Type B pancreatic cell (in vitro differentiated cells): ENCODE measurements at regions not wholly inside any gene's neighbourhood (a gene's known extent, or its start where the extent isn't known, plus 50 kb on each side); places are given as distances from the start of the nearest gene placed in this dataset.

ENCODE experiments used
- DNase-seq: peaks from one replicate; pipeline ENCODE4 v3.0.0; 2021; ENCODE audit warnings: mixed read lengths; ENCODE audit not compliant: unreplicated experiment; ENCODE audit errors: extremely low spot score
- H3K27ac Mint-ChIP-seq: 2 replicates; pipeline ENCODE4 v1.8.0; 2021; ENCODE audit warnings: mild to moderate bottlenecking, mixed read lengths
- H3K27me3 Mint-ChIP-seq: 2 replicates; pipeline ENCODE4 v1.8.0; 2021; ENCODE audit warnings: mixed read lengths
- H3K36me3 Mint-ChIP-seq: 2 replicates; pipeline ENCODE4 v1.8.0; 2021; ENCODE audit warnings: mixed read lengths
- H3K4me1 Mint-ChIP-seq: one replicate; pipeline ENCODE4 v1.8.0; 2021; ENCODE audit warnings: mixed read lengths; ENCODE audit not compliant: unreplicated experiment
- H3K4me3 Mint-ChIP-seq: 2 replicates; pipeline ENCODE4 v1.8.0; 2021; ENCODE audit warnings: mild to moderate bottlenecking, mixed read lengths
- H3K9me3 Mint-ChIP-seq: 2 replicates; pipeline ENCODE4 v1.8.0; 2021; ENCODE audit warnings: mixed read lengths
- CTCF ChIP-seq: fragments of 200-600 bp; sonication (generic); conservative IDR thresholded peaks from 2 replicates; pipeline ENCODE4 v1.5.0; 2021; ENCODE audit warnings: antibody characterized with exemption, mild to moderate bottlenecking

GRCh38 chr13:80783926-80784565, 443.1 kb upstream of the SPRY2 start:
- no peak for DNase-seq
- Mint-ChIP-seq H3K4me1 (peaks cover 21% of the 10 kb centered on the region), H3K4me3 (peak overlapping the region; percentile 42), H3K27me3 (no peaks in the 10 kb centered on the region), H3K9me3 (no peaks in the 10 kb centered on the region), H3K36me3 (no peaks in the 10 kb centered on the region), H3K27ac (peak overlapping the region; percentile 29)
- no peak for TF ChIP-seq CTCF

GRCh38 chr13:80782441-80782840, 441.5 kb upstream of the SPRY2 start:
- Mint-ChIP-seq H3K36me3 (no peaks in the 10 kb centered on the region), H3K4me3 (no peak overlapping the region), H3K27ac (no peak overlapping the region)

GRCh38 chr13:80778297-80778696, 437.4 kb upstream of the SPRY2 start:
- Mint-ChIP-seq H3K27ac (no peak overlapping the region), H3K36me3 (no peaks in the 10 kb centered on the region), H3K27me3 (no peaks in the 10 kb centered on the region), H3K9me3 (no peaks in the 10 kb centered on the region), H3K4me1 (peaks cover 6% of the 10 kb centered on the region), H3K4me3 (no peak overlapping the region)
- TF ChIP-seq CTCF, result no peak
- no peak for DNase-seq

More at GRCh38 chr13:80782441-80782840, 441.5 kb upstream of the SPRY2 start:
- Mint-ChIP-seq H3K9me3 (no peaks in the 10 kb centered on the region), H3K27me3 (no peaks in the 10 kb centered on the region), H3K4me1 (peaks cover 21% of the 10 kb centered on the region)
- no peak for DNase-seq
- TF ChIP-seq CTCF, result no peak

- H3K9me3 Mint-ChIP-seq, result peaks cover 4% of the 10 kb centered on the region
- no peak for TF ChIP-seq CTCF
- no peak for DNase-seq
- H3K4me1 Mint-ChIP-seq, result peaks cover 23% of the 10 kb centered on the region
- no peaks in the 10 kb centered on the region for H3K36me3 Mint-ChIP-seq
- no peak overlapping the region for H3K4me3 Mint-ChIP-seq
- H3K27ac Mint-ChIP-seq, result no peak overlapping the region
- no peaks in the 10 kb centered on the region for H3K27me3 Mint-ChIP-seq
Observed at GRCh38 chr13:80757694-80758093, 416.8 kb upstream of the SPRY2 start.

GRCh38 chr13:80755910-80756309, 415.0 kb upstream of the SPRY2 start:
- H3K4me3 Mint-ChIP-seq, result no peak overlapping the region
- H3K27me3 Mint-ChIP-seq, result no peaks in the 10 kb centered on the region
- no peaks in the 10 kb centered on the region for H3K36me3 Mint-ChIP-seq
- H3K9me3 Mint-ChIP-seq, result peaks cover 4% of the 10 kb centered on the region
- no peak for DNase-seq
- TF ChIP-seq CTCF, result no peak
- peaks cover 23% of the 10 kb centered on the region for H3K4me1 Mint-ChIP-seq
- no peak overlapping the region for H3K27ac Mint-ChIP-seq
